ENCODE measurements at regions not wholly inside any gene's neighbourhood (a gene's known extent, or its start where the extent isn't known, plus 50 kb on each side); places are given as distances from the start of the nearest gene placed in this dataset.

GRCh38 chr7:140242057-140243031 is 65.6 kb upstream of the KDM7A start:
- DNase-seq (ENCODE audit: low spot score): no peak

- DNase-seq (ENCODE audit: low spot score): no peak
Measured at GRCh38 chr7:140239653-140239935, 62.8 kb upstream of the KDM7A start.

GRCh38 chr7:140238778-140239652 is 62.2 kb upstream of the KDM7A start:
- no peak for DNase-seq (ENCODE audit: low spot score)

- DNase-seq (ENCODE audit: low spot score): no peak
Measured at GRCh38 chr7:140237390-140237789, 60.6 kb upstream of the KDM7A start.

GRCh38 chr7:140236626-140237025 is 59.8 kb upstream of the KDM7A start:
- no peak for DNase-seq (ENCODE audit: low spot score)

GRCh38 chr7:140235114-140235513 is 58.3 kb upstream of the KDM7A start:
- DNase-seq (ENCODE audit: low spot score): no peak

- DNase-seq (ENCODE audit: low spot score): no peak
Measured at GRCh38 chr7:140232957-140233917, 56.5 kb upstream of the KDM7A start.

- DNase-seq (ENCODE audit: low spot score): no peak
Measured at GRCh38 chr7:140231771-140232491, 55.1 kb upstream of the KDM7A start.

- DNase-seq (ENCODE audit: low spot score): peak; percentile 87
Measured at GRCh38 chr7:140230861-140231770, 54.3 kb upstream of the KDM7A start.

GRCh38 chr7:140230516-140230860 is 53.7 kb upstream of the KDM7A start:
- no peak for DNase-seq (ENCODE audit: low spot score)

- peak; percentile 66 for DNase-seq (ENCODE audit: low spot score)
Measured at GRCh38 chr7:140229591-140230515, 53.1 kb upstream of the KDM7A start.

GRCh38 chr7:140229101-140229525 is 52.3 kb upstream of the KDM7A start:
- DNase-seq (ENCODE audit: low spot score): no peak

Measured in ecto neural progenitor cell (in vitro differentiated cells).